ENCODE measurements at regions not wholly inside any gene's neighbourhood (a gene's known extent, or its start where the extent isn't known, plus 50 kb on each side); places are given as distances from the start of the nearest gene placed in this dataset.

- 0 out of 2 replicates have a peak, but pooled peaks have one; percentile 34 for TF ChIP-seq ERF (CRISPR knock-in tag; IDR thresholded peaks at IDR 0.05)
- peak in 1 of 2 experiments; percentile 59; a peak in 1 of 3 replicates for TF ChIP-seq CBX3 (IDR thresholded peaks at IDR 0.05; ENCODE audit: borderline replicate concordance in 1 of 2, low read length in 2 of 2)
- TF ChIP-seq RBM17 (IDR thresholded peaks at IDR 0.05; ENCODE audit: borderline replicate concordance, low read depth, low read length), result no peak
- TF ChIP-seq TBL1XR1 (IDR thresholded peaks at IDR 0.05; ENCODE audit: low read length in 2 of 2), result no peak
- no peak for TF ChIP-seq LCOR (CRISPR knock-in tag; IDR thresholded peaks at IDR 0.05)
- 0 out of 2 replicates have a peak, but pooled peaks have one; percentile 49 for TF ChIP-seq ZNF184 (CRISPR knock-in tag; IDR thresholded peaks at IDR 0.05)
- 0 out of 4 replicates have a peak, but pooled peaks of 1 of the 2 experiments have one; percentile 17 for TF ChIP-seq MAZ (CRISPR knock-in tag; conservative IDR thresholded peaks at IDR 0.05 in 1 of 2, IDR thresholded peaks at IDR 0.05 in 1 of 2)
Measured at GRCh38 chr5:34547300-34548085, 108.6 kb upstream of the RAI14 start (continued).

- in situ Hi-C loops (cut with MboI) (no loop called here), intact Hi-C loops (cut with micrococcal nuclease) (no loop called here)
- POLR2A ChIA-PET, result interaction anchor here (1.2 kb wide), 1 partner anchor 10 kb away, joined by 3 read pairs; no protein-coding TSS in a partner anchor
Measured at GRCh38 chr5:34548086-34548403, 108.1 kb upstream of the RAI14 start.

More at GRCh38 chr5:34548086-34548403, 108.1 kb upstream of the RAI14 start:
- no TSS peak for BruUV-seq (replicated peaks)
- Histone ChIP-seq H3K79me2 (ENCODE audit: control insufficient read depth, insufficient read depth, low read length) (no peaks in the 10 kb centered on the region), H3K4me1 (replicated peaks in 1 of 2; ENCODE audit: control insufficient read depth in 2 of 2, insufficient read depth in 2 of 2, low read length in 2 of 2) (peaks cover 0 to 9% of the 10 kb centered on the region in 2 experiments; a peak in 3 of 5 replicates), H3K9ac (ENCODE audit: insufficient read depth in 1 of 2, low read depth in 2 of 2, low read length in 2 of 2) (no peak overlapping the region), H3K9me1 (ENCODE audit: control insufficient read depth, insufficient read depth, low read length) (no peaks in the 10 kb centered on the region), H3K4me2 (ENCODE audit: insufficient read depth, low read length) (no peak overlapping the region), H3K27me3 (ENCODE audit: control insufficient read depth in 2 of 2, insufficient read depth in 2 of 2, low read length in 2 of 2) (no peaks in the 10 kb centered on the region), H3K4me3 (no peak overlapping the region), H2AFZ (ENCODE audit: low read depth, low read length) (0 out of 2 replicates have a peak overlapping the region, but pooled peaks have one; percentile 22), H4K20me1 (replicated peaks; ENCODE audit: control insufficient read depth, insufficient read depth, low read length) (no peaks in the 10 kb centered on the region), H3K36me3 (ENCODE audit: control insufficient read depth, insufficient read depth, low read length) (no peaks in the 10 kb centered on the region), H3K9me3 (replicated peaks; ENCODE audit: control insufficient read depth, insufficient read depth, low read depth, low read length) (peaks cover 19% of the 10 kb centered on the region), H3K27ac (ENCODE audit: extremely low read depth, low read depth, low read length) (no peak overlapping the region)
- 17% methylated on average over 1 of the region's 1 CpG for WGBS (ENCODE audit: insufficient coverage, low coverage, missing lambda C conversion rate)
- CTCF ChIA-PET (ENCODE audit: low intra/inter-chr PET ratio), result no interaction called here
- ATAC-seq (no peak), FAIRE-seq (no peak), DNase-seq (ENCODE audit: extremely low read depth in 1 of 4, low spot score in 3 of 4) (no peak)
- TF ChIP-seq SREBF1 (IDR thresholded peaks at IDR 0.05; ENCODE audit: borderline replicate concordance, low read depth, low read length) (no peak), NFIC (IDR thresholded peaks at IDR 0.05) (no peak), ZNF764 (CRISPR knock-in tag; IDR thresholded peaks at IDR 0.05; ENCODE audit: low read depth) (no peak), ZNF512 (tag; IDR thresholded peaks at IDR 0.05) (no peak), ZNF707 (CRISPR knock-in tag; conservative IDR thresholded peaks at IDR 0.05) (no peak), MXI1 (IDR thresholded peaks at IDR 0.05; ENCODE audit: low read depth, low read length) (no peak), SLC30A9 (CRISPR knock-in tag; IDR thresholded peaks at IDR 0.05) (no peak), DLX4 (CRISPR knock-in tag; IDR thresholded peaks at IDR 0.05) (no peak)

Measured in K562 (cell line).